Neural crest cell (in vitro differentiated cells): ENCODE measurements at regions not wholly inside any gene's neighbourhood (a gene's known extent, or its start where the extent isn't known, plus 50 kb on each side); places are given as distances from the start of the nearest gene placed in this dataset.

ENCODE experiments used
- DNase-seq: peaks from one replicate; pipeline ENCODE4 v3.0.0; 2021; ENCODE audit warnings: low read depth, mixed read lengths, low spot score
- H3K27ac Mint-ChIP-seq: one replicate; pipeline ENCODE4 v1.8.0; 2021; ENCODE audit warnings: mild to moderate bottlenecking, mixed read lengths; ENCODE audit not compliant: unreplicated experiment
- H3K27me3 Mint-ChIP-seq: 2 replicates; pipeline ENCODE4 v1.8.0; 2021; ENCODE audit warnings: low read depth, mild to moderate bottlenecking, mixed read lengths
- H3K36me3 Mint-ChIP-seq: 2 replicates; pipeline ENCODE4 v1.8.0; 2021; ENCODE audit warnings: low read depth, mild to moderate bottlenecking, mixed read lengths
- H3K4me1 Mint-ChIP-seq: 2 replicates; pipeline ENCODE4 v1.8.0; 2021; ENCODE audit warnings: mixed read lengths
- H3K4me3 Mint-ChIP-seq: one replicate; pipeline ENCODE4 v1.8.0; 2021; ENCODE audit warnings: mild to moderate bottlenecking, mixed read lengths
- H3K9me3 Mint-ChIP-seq: 2 replicates; pipeline ENCODE4 v1.8.0; 2021; ENCODE audit warnings: mixed read lengths
- TF ChIP-seq, protein P1 (sequence below): fragments of 200-600 bp; sonication (generic); conservative IDR thresholded peaks from 2 replicates; pipeline ENCODE4 v1.5.0; 2021; ENCODE audit warnings: antibody characterized with exemption, mild to moderate bottlenecking

GRCh38 chr18:40760251-40760650 is 1194.8 kb upstream of the PIK3C3 start:
- TF ChIP-seq, protein P1, sequence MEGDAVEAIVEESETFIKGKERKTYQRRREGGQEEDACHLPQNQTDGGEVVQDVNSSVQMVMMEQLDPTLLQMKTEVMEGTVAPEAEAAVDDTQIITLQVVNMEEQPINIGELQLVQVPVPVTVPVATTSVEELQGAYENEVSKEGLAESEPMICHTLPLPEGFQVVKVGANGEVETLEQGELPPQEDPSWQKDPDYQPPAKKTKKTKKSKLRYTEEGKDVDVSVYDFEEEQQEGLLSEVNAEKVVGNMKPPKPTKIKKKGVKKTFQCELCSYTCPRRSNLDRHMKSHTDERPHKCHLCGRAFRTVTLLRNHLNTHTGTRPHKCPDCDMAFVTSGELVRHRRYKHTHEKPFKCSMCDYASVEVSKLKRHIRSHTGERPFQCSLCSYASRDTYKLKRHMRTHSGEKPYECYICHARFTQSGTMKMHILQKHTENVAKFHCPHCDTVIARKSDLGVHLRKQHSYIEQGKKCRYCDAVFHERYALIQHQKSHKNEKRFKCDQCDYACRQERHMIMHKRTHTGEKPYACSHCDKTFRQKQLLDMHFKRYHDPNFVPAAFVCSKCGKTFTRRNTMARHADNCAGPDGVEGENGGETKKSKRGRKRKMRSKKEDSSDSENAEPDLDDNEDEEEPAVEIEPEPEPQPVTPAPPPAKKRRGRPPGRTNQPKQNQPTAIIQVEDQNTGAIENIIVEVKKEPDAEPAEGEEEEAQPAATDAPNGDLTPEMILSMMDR = no peak
- no peaks in the 10 kb centered on the region for H3K9me3 Mint-ChIP-seq
- no peaks in the 10 kb centered on the region for H3K36me3 Mint-ChIP-seq
- H3K27me3 Mint-ChIP-seq = no peaks in the 10 kb centered on the region
- H3K27ac Mint-ChIP-seq = no peak overlapping the region
- peaks cover 10% of the 10 kb centered on the region for H3K4me1 Mint-ChIP-seq
- no peak overlapping the region for H3K4me3 Mint-ChIP-seq
- no peak for DNase-seq

DNA sequence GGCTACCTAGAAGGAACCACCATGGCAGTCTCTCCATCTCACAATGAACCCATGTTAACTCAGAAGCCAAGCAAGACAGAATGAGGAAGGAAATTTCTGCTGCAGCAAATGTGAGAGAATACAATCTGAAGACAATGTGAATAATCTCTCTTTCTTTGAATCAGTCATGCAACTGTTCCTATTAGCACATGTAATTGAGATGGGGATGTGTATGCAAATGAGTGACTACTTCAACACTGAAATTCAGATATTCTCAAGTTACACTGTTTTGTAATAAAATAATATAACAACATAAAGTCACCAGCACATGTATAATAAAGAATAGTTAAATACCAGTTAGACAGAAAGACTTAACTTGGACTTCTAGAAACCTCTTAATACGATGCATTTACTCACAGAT is 1200.6 kb upstream of the PIK3C3 start:
- H3K4me1 Mint-ChIP-seq = no peaks in the 10 kb centered on the region
- H3K27me3 Mint-ChIP-seq = no peaks in the 10 kb centered on the region
- TF ChIP-seq, protein P1 = no peak
- no peak overlapping the region for H3K27ac Mint-ChIP-seq
- H3K36me3 Mint-ChIP-seq = no peaks in the 10 kb centered on the region
- H3K9me3 Mint-ChIP-seq = no peaks in the 10 kb centered on the region
- H3K4me3 Mint-ChIP-seq = no peak overlapping the region
- DNase-seq = no peak

DNA sequence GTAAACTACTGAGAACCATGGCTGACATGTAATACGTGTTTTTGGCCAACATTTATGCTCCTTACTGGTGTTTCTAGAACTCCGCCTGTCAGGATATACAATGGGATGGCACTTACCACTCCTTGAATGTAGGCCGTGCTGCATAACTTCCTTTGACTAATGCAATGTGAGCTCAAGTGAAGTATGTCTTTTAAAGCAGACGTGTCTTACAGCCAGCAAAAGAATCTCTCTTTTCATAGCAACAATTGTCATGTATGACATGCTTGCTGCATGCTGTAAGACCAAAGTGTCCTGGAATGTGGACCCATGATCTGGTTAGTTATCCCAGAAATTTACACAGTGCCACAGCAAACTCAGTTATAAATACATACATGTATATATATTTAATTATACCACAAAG is 1202.7 kb upstream of the PIK3C3 start:
- Mint-ChIP-seq H3K27me3 (no peaks in the 10 kb centered on the region), H3K4me1 (no peaks in the 10 kb centered on the region), H3K27ac (no peak overlapping the region), H3K4me3 (no peak overlapping the region), H3K36me3 (no peaks in the 10 kb centered on the region), H3K9me3 (peaks cover 4% of the 10 kb centered on the region)
- no peak for DNase-seq
- TF ChIP-seq, protein P1 = no peak

- Mint-ChIP-seq H3K4me1 (no peaks in the 10 kb centered on the region), H3K4me3 (no peak overlapping the region), H3K27me3 (no peaks in the 10 kb centered on the region), H3K27ac (no peak overlapping the region), H3K36me3 (no peaks in the 10 kb centered on the region), H3K9me3 (peaks cover 4% of the 10 kb centered on the region)
- TF ChIP-seq, protein P1 = no peak
- DNase-seq = no peak
Measured at GRCh38 chr18:40751186-40751585, 1203.8 kb upstream of the PIK3C3 start.

DNA sequence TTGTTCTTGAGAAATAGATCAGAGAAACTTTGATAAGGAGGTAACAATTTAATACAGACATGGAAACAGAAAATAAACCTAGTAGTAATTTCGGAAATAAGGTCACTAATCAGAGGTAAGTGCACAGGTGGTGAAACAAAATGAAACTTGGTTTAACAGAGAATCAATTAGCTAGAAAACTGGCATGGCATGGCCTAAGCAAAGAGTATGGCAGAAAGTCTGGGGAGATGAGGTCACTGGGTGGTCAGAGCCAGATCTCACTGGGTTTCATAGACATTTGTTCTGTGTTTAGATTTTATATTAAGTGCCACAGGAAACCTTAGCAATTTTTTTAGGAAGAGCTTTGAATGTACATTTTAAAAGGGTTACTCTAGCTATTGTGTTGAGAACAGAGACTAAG is 1216.0 kb upstream of the PIK3C3 start:
- Mint-ChIP-seq H3K27ac (no peak overlapping the region), H3K9me3 (no peaks in the 10 kb centered on the region), H3K4me3 (no peak overlapping the region), H3K27me3 (no peaks in the 10 kb centered on the region), H3K4me1 (no peaks in the 10 kb centered on the region), H3K36me3 (no peaks in the 10 kb centered on the region)
- no peak for DNase-seq
- TF ChIP-seq, protein P1 = no peak

- DNase-seq = no peak
- no peaks in the 10 kb centered on the region for H3K27me3 Mint-ChIP-seq
- H3K4me3 Mint-ChIP-seq = no peak overlapping the region
- no peaks in the 10 kb centered on the region for H3K36me3 Mint-ChIP-seq
- TF ChIP-seq, protein P1 = no peak
- no peak overlapping the region for H3K27ac Mint-ChIP-seq
- H3K9me3 Mint-ChIP-seq = no peaks in the 10 kb centered on the region
- H3K4me1 Mint-ChIP-seq = no peaks in the 10 kb centered on the region
Measured at GRCh38 chr18:40738321-40738880, 1216.6 kb upstream of the PIK3C3 start.
